ENCODE measurements at regions not wholly inside any gene's neighbourhood (a gene's known extent, or its start where the extent isn't known, plus 50 kb on each side); places are given as distances from the start of the nearest gene placed in this dataset.
A peak's percentile ranks its signal among the peaks of the same experiment; 100 is the strongest.

GRCh38 chr9:6703898-6704639 is 53.7 kb upstream of the KDM4C start:
- in situ Hi-C loops (cut with MboI; ENCODE audit: low pct_unique_long_range_greater_than_20kb in 2 of 9, low sequenced_read_pairs in 9 of 9, unreplicated experiment in 9 of 9) = no loop called here

GRCh38 chr9:6702707-6703106 is 55.1 kb upstream of the KDM4C start:
- H3K27ac ChIP-seq = no peak overlapping the region
- ATAC-seq (replicated peaks in 6 of 8) = no peak
- H3K4me1 ChIP-seq (replicated peaks in 1 of 2) = peaks cover 3 to 10% of the 10 kb centered on the region in 2 donors
- H3K4me3 ChIP-seq = no peak overlapping the region
- WGBS, 10 experiments = 75 to 100% (median 91%) methylated on average over 1 to 6 of the region's 7 CpGs
- in situ Hi-C loops (cut with MboI; ENCODE audit: low pct_unique_long_range_greater_than_20kb in 2 of 9, low sequenced_read_pairs in 9 of 9, unreplicated experiment in 9 of 9) = no loop called here

More at GRCh38 chr9:6703898-6704639, 53.7 kb upstream of the KDM4C start:
- Histone ChIP-seq H3K27ac (peak overlapping the region; percentile 6 to 55), H3K4me3 (peak overlapping the region; percentile 33 to 53 (median 49)), H3K4me1 (replicated peaks in 1 of 2) (peaks cover 3 to 10% of the 10 kb centered on the region in 2 donors)
- ATAC-seq (replicated peaks in 6 of 8) = peak; percentile 86 to 95 (median 90)
- WGBS, 10 experiments = 0 to 8% (median 0%) methylated on average over 2 to 17 of the region's 57 CpGs; no CpG with 5 or more reads in 5 of the 10 experiments

- Histone ChIP-seq H3K27ac (no peak overlapping the region), H3K4me1 (replicated peaks in 1 of 2) (no peaks in the 10 kb centered on the region), H3K4me3 (no peak overlapping the region)
- in situ Hi-C loops (cut with MboI; ENCODE audit: low pct_unique_long_range_greater_than_20kb in 2 of 9, low sequenced_read_pairs in 9 of 9, unreplicated experiment in 9 of 9) = loop anchor here in 3 of 9 experiments (25.0 kb wide), 2 partner anchors 91 to 109 kb away; no protein-coding TSS in a partner anchor
- ATAC-seq (replicated peaks in 6 of 8) = no peak
- 80 to 100% (median 93%) methylated on average over 3 to 8 of the region's 9 CpGs; no CpG with 5 or more reads in 3 of the 10 experiments for WGBS, 10 experiments
Observed at GRCh38 chr9:6696178-6696577, 50.6 kb upstream of the GLDC start.

- no peak overlapping the region for H3K27ac ChIP-seq
- no peak overlapping the region for H3K4me3 ChIP-seq
- in situ Hi-C loops (cut with MboI; ENCODE audit: low pct_unique_long_range_greater_than_20kb in 2 of 9, low sequenced_read_pairs in 9 of 9, unreplicated experiment in 9 of 9) = loop anchor here in 3 of 9 experiments (25.0 kb wide), 2 partner anchors 92 to 108 kb away; no protein-coding TSS in a partner anchor
- H3K4me1 ChIP-seq (replicated peaks in 1 of 2) = no peaks in the 10 kb centered on the region
- WGBS, 10 experiments = 50 to 98% (median 80%) methylated on average over 1 to 7 of the region's 7 CpGs; no CpG with 5 or more reads in 1 of the 10 experiments
- no peak for ATAC-seq (replicated peaks in 6 of 8)
Observed at GRCh38 chr9:6695121-6695814, 49.7 kb upstream of the GLDC start.

Measured in motor neuron (in vitro differentiated cells).